ENCODE measurements at regions not wholly inside any gene's neighbourhood (a gene's known extent, or its start where the extent isn't known, plus 50 kb on each side); places are given as distances from the start of the nearest gene placed in this dataset.

- ChIA-PET POLR2A (ENCODE audit: unreplicated experiment) (no interaction called here), CTCF (no interaction called here)
- Histone ChIP-seq H3K4me2 (ENCODE audit: low read length) (no peak overlapping the region), H3K9me3 (ENCODE audit: low read length) (no peaks in the 10 kb centered on the region), H3K4me3 (ENCODE audit: low read length) (no peak overlapping the region), H4K20me1 (ENCODE audit: low read length) (no peaks in the 10 kb centered on the region), H2AFZ (ENCODE audit: low read length) (no peak overlapping the region), H3F3A (ENCODE audit: low read length, unreplicated experiment) (no peaks in the 10 kb centered on the region), H3K9ac (ENCODE audit: low read length) (no peak overlapping the region), H3K9me2 (replicated peaks; ENCODE audit: low read length) (no peaks in the 10 kb centered on the region), H3K4me1 (ENCODE audit: insufficient read depth, low read length) (no peaks in the 10 kb centered on the region), H3K27ac (ENCODE audit: low read length) (no peak overlapping the region), H3K36me3 (ENCODE audit: low read depth, low read length) (no peaks in the 10 kb centered on the region), H3K79me2 (ENCODE audit: low read length) (no peaks in the 10 kb centered on the region), H3K27me3 (ENCODE audit: low read length) (no peaks in the 10 kb centered on the region)
- ATAC-seq (no peak), DNase-seq (no peak)
- BruUV-seq (replicated peaks), result no TSS peak
- TF ChIP-seq CTCF (conservative IDR thresholded peaks at IDR 0.05; ENCODE audit: low read depth, low read length) (no peak), EZH2 (IDR thresholded peaks at IDR 0.05; ENCODE audit: low read length, unreplicated experiment) (no peak), EZH2phosphoT487 (IDR thresholded peaks at IDR 0.05; ENCODE audit: borderline replicate concordance, low read length) (no peak)
- intact Hi-C loops (cut with micrococcal nuclease), result no loop called here
Observed at GRCh38 chr13:104962411-104962810, 1573.1 kb downstream of the EFNB2 start.

GRCh38 chr13:104961246-104961645 lies 1574.2 kb downstream of the EFNB2 start:
- BruUV-seq (replicated peaks), result no TSS peak
- Histone ChIP-seq H3K79me2 (ENCODE audit: low read length) (no peaks in the 10 kb centered on the region), H3K27ac (ENCODE audit: low read length) (no peak overlapping the region), H3F3A (ENCODE audit: low read length, unreplicated experiment) (no peaks in the 10 kb centered on the region), H3K9ac (ENCODE audit: low read length) (no peak overlapping the region), H3K9me3 (ENCODE audit: low read length) (no peaks in the 10 kb centered on the region), H3K4me3 (ENCODE audit: low read length) (no peak overlapping the region), H2AFZ (ENCODE audit: low read length) (no peak overlapping the region), H4K20me1 (ENCODE audit: low read length) (no peaks in the 10 kb centered on the region), H3K4me1 (ENCODE audit: insufficient read depth, low read length) (no peaks in the 10 kb centered on the region), H3K4me2 (ENCODE audit: low read length) (no peak overlapping the region), H3K27me3 (ENCODE audit: low read length) (no peaks in the 10 kb centered on the region), H3K9me2 (replicated peaks; ENCODE audit: low read length) (no peaks in the 10 kb centered on the region), H3K36me3 (ENCODE audit: low read depth, low read length) (no peaks in the 10 kb centered on the region)
- no peak for ATAC-seq
- no peak for DNase-seq
- ChIA-PET CTCF (no interaction called here), POLR2A (ENCODE audit: unreplicated experiment) (no interaction called here)
- TF ChIP-seq EZH2phosphoT487 (IDR thresholded peaks at IDR 0.05; ENCODE audit: borderline replicate concordance, low read length), result no peak
- no peak for TF ChIP-seq CTCF (conservative IDR thresholded peaks at IDR 0.05; ENCODE audit: low read depth, low read length)
- TF ChIP-seq EZH2 (IDR thresholded peaks at IDR 0.05; ENCODE audit: low read length, unreplicated experiment), result no peak
- intact Hi-C loops (cut with micrococcal nuclease), result no loop called here

- TF ChIP-seq EZH2 (IDR thresholded peaks at IDR 0.05; ENCODE audit: low read length, unreplicated experiment), result no peak
- TF ChIP-seq EZH2phosphoT487 (IDR thresholded peaks at IDR 0.05; ENCODE audit: borderline replicate concordance, low read length), result no peak
- no peak for TF ChIP-seq CTCF (conservative IDR thresholded peaks at IDR 0.05; ENCODE audit: low read depth, low read length)
- no peaks in the 10 kb centered on the region for H3K9me2 ChIP-seq (replicated peaks; ENCODE audit: low read length)
- no peak overlapping the region for H3K9ac ChIP-seq (ENCODE audit: low read length)
- no peak overlapping the region for H3K4me2 ChIP-seq (ENCODE audit: low read length)
- POLR2A ChIA-PET (ENCODE audit: unreplicated experiment), result no interaction called here
- no peak overlapping the region for H2AFZ ChIP-seq (ENCODE audit: low read length)
- no peaks in the 10 kb centered on the region for H3K27me3 ChIP-seq (ENCODE audit: low read length)
- no peaks in the 10 kb centered on the region for H3K4me1 ChIP-seq (ENCODE audit: insufficient read depth, low read length)
- no peaks in the 10 kb centered on the region for H3K79me2 ChIP-seq (ENCODE audit: low read length)
- H3K9me3 ChIP-seq (ENCODE audit: low read length), result no peaks in the 10 kb centered on the region
- BruUV-seq (replicated peaks), result no TSS peak
- H3K4me3 ChIP-seq (ENCODE audit: low read length), result no peak overlapping the region
- intact Hi-C loops (cut with micrococcal nuclease), result no loop called here
- ATAC-seq (no peak), DNase-seq (no peak)
- no peak overlapping the region for H3K27ac ChIP-seq (ENCODE audit: low read length)
- H3F3A ChIP-seq (ENCODE audit: low read length, unreplicated experiment), result no peaks in the 10 kb centered on the region
- H3K36me3 ChIP-seq (ENCODE audit: low read depth, low read length), result no peaks in the 10 kb centered on the region
- no peaks in the 10 kb centered on the region for H4K20me1 ChIP-seq (ENCODE audit: low read length)
- CTCF ChIA-PET, result no interaction called here
Observed at GRCh38 chr13:104954210-104954609, 1581.3 kb downstream of the EFNB2 start.
